T-helper 1 cell treated with Interleukin-12 subunit alpha and Interleukin-12 subunit beta and Interleukin-4 antibody, amounts not matched to agents 30 ng/mL and 1 ng/mL, for 36 hours (primary cell): ENCODE measurements at regions not wholly inside any gene's neighbourhood (a gene's known extent, or its start where the extent isn't known, plus 50 kb on each side); places are given as distances from the start of the nearest gene placed in this dataset.
"Not testable (repeated sequence)": the region's sequence is repeated elsewhere in the genome, so short reads cannot be mapped to it uniquely, and the experiment has no call there.

ENCODE experiments used
- intact Hi-C: fragments of 100-400 bp; cut with micrococcal nuclease; formaldehyde crosslinking; loops from one replicate; pipeline ENCODE4 v1.15.1; 2024

GRCh38 chr2:129165006-129165405 is 814.5 kb upstream of the RAB6C start:
- intact Hi-C loops: no loop called here

GRCh38 chr2:129167456-129167855 is 812.0 kb upstream of the RAB6C start:
- intact Hi-C loops: no loop called here

GRCh38 chr2:129170570-129170969 is 808.9 kb upstream of the RAB6C start:
- intact Hi-C loops: no loop called here

GRCh38 chr2:129174143-129174542 is 805.3 kb upstream of the RAB6C start:
- intact Hi-C loops: no loop called here

- intact Hi-C loops: no loop called here
Observed at GRCh38 chr2:129175051-129175450, 804.4 kb upstream of the RAB6C start.

GRCh38 chr2:129176375-129176774 is 803.1 kb upstream of the RAB6C start:
- intact Hi-C loops: no loop called here

- intact Hi-C loops: no loop called here
Observed at GRCh38 chr2:129178356-129178755, 801.1 kb upstream of the RAB6C start.

- intact Hi-C loops: no loop called here
Observed at GRCh38 chr2:129179199-129179598, 800.3 kb upstream of the RAB6C start.

- intact Hi-C loops: no loop called here
Observed at GRCh38 chr2:129180124-129180716, 799.2 kb upstream of the RAB6C start.

GRCh38 chr2:129181433-129181832 is 798.0 kb upstream of the RAB6C start:
- intact Hi-C loops: no loop called here

- intact Hi-C loops: no loop called here
Observed at GRCh38 chr2:129181963-129182362, 797.5 kb upstream of the RAB6C start.

GRCh38 chr2:129187343-129187742 is 792.1 kb upstream of the RAB6C start:
- intact Hi-C loops: no loop called here

- intact Hi-C loops: no loop called here
Observed at GRCh38 chr2:129188451-129188850, 791.0 kb upstream of the RAB6C start.

- intact Hi-C loops: no loop called here
Observed at GRCh38 chr2:129189617-129190319, 789.7 kb upstream of the RAB6C start.

GRCh38 chr2:129190494-129190893 is 789.0 kb upstream of the RAB6C start:
- intact Hi-C loops: no loop called here

GRCh38 chr2:129191530-129191929 is 787.9 kb upstream of the RAB6C start:
- intact Hi-C loops: no loop called here

- intact Hi-C loops: no loop called here
Observed at GRCh38 chr2:129192117-129192516, 787.3 kb upstream of the RAB6C start.

GRCh38 chr2:129192841-129193253 is 786.6 kb upstream of the RAB6C start:
- intact Hi-C loops: no loop called here

- intact Hi-C loops: no loop called here
Observed at GRCh38 chr2:129193961-129194360, 785.5 kb upstream of the RAB6C start.

GRCh38 chr2:129199501-129199900 is 780.0 kb upstream of the RAB6C start:
- intact Hi-C loops: no loop called here

GRCh38 chr2:129201696-129202095 is 777.8 kb upstream of the RAB6C start:
- intact Hi-C loops: no loop called here

GRCh38 chr2:129203331-129203730 is 776.1 kb upstream of the RAB6C start:
- intact Hi-C loops: no loop called here

GRCh38 chr2:129204581-129204980 is 774.9 kb upstream of the RAB6C start:
- intact Hi-C loops: not testable (repeated sequence)
